ENCODE measurements at regions not wholly inside any gene's neighbourhood (a gene's known extent, or its start where the extent isn't known, plus 50 kb on each side); places are given as distances from the start of the nearest gene placed in this dataset.

DNA sequence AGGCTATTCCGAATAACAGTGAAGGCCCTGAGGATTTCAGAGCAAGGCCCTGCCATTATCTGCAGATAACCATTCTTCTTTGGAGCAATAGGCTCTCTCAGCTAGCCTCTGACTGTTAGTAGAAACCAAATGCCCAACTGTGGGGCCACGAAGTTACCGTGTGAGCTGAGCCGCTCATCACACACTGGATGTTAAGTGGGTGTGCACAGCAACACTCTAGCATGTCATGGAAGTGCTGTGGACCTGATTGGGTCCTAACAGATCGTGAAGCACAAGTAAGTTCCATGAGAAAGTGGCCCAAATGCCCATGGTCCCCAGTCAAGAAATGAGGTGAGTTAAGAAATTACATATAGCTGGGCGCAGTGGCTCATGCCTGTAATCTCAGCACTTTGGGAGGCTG is 190.4 kb downstream of the ALG10 start:
- TF ChIP-seq, protein P1, sequence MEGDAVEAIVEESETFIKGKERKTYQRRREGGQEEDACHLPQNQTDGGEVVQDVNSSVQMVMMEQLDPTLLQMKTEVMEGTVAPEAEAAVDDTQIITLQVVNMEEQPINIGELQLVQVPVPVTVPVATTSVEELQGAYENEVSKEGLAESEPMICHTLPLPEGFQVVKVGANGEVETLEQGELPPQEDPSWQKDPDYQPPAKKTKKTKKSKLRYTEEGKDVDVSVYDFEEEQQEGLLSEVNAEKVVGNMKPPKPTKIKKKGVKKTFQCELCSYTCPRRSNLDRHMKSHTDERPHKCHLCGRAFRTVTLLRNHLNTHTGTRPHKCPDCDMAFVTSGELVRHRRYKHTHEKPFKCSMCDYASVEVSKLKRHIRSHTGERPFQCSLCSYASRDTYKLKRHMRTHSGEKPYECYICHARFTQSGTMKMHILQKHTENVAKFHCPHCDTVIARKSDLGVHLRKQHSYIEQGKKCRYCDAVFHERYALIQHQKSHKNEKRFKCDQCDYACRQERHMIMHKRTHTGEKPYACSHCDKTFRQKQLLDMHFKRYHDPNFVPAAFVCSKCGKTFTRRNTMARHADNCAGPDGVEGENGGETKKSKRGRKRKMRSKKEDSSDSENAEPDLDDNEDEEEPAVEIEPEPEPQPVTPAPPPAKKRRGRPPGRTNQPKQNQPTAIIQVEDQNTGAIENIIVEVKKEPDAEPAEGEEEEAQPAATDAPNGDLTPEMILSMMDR (IDR thresholded peaks at IDR 0.05; ENCODE audit: low read depth, low read length, missing control alignments) = no peak
- H3K4me3 ChIP-seq (ENCODE audit: low read depth, low read length) = no peak overlapping the region
- no peak for DNase-seq (ENCODE audit: low read depth)

DNA sequence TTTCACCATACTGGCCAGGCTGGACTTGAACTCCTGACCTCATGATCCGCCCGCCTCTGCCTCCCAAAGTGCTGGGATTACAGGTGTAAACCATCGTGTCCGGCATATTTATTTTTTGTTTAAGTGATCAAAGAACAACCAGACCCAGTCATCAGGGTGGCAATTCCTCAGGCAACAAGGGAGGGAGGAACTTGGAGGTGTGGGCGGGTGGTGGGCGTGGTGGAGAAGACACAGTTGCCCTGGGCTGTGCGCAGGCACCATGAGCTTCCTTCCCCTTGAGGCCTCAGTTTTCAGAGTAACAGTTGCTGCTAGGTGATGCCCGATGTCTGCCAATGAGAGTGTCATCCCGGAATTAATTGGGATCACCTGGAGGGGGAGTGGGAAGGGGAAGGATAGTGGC is 191.7 kb downstream of the ALG10 start:
- TF ChIP-seq, protein P1 (IDR thresholded peaks at IDR 0.05; ENCODE audit: low read depth, low read length, missing control alignments) = no peak
- no peak for DNase-seq (ENCODE audit: low read depth)
- no peak overlapping the region for H3K4me3 ChIP-seq (ENCODE audit: low read depth, low read length)

DNA sequence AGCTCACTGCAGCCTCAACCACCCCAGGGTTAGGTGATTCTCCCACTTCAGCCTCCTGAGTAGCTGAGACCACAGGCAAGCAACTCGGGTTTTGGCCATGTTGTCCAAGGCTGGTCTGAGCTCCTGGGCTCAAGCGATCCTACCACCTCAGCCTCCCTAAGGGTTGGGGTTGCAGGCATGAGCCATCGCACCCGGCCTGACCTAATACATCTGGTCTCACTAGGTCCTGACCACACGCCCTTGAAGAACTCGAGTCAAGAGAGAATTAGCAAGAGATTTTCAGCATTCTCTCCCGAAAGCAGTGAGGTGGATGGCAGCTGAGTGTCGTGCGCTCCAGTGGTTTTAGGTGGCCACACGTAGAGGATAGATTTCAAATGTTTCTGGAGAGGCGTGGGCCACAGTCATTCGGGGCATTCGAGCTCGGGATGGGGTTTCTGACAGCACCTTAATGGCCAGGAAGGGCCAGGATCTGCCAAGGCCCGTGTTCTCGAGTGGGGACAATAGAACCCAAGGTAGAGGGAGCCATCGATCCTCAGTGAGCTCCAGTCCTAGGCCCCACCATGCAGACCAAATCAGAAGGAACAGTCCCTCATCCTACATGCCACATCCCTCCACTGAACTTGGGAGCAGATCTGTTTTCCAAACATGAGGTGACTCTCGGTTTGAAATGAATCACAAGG is 193.1 kb downstream of the ALG10 start:
- H3K4me3 ChIP-seq (ENCODE audit: low read depth, low read length) = no peak overlapping the region
- DNase-seq (ENCODE audit: low read depth) = no peak
- TF ChIP-seq, protein P1 (IDR thresholded peaks at IDR 0.05; ENCODE audit: low read depth, low read length, missing control alignments) = no peak

DNA sequence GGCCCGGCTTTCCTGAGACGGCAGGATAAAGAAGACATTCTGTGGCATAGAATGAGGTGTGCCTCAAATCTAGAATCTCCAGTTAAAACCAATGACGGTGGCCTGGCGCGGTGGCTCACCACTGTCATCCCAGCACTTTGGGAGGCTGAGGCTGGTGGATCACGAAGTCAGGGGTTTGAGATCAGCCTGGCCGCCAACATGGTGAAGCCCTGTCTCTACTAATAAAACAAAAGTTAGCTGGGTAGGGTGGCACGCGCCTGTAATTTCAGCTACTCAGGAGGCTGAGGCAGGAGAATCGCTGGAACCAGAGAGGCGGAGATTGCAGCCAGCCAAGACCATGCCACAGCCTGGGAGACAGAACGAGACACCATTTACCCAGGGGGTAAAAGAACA is 193.6 kb downstream of the ALG10 start:
- TF ChIP-seq, protein P1 (IDR thresholded peaks at IDR 0.05; ENCODE audit: low read depth, low read length, missing control alignments) = no peak
- no peak overlapping the region for H3K4me3 ChIP-seq (ENCODE audit: low read depth, low read length)
- no peak for DNase-seq (ENCODE audit: low read depth)

DNA sequence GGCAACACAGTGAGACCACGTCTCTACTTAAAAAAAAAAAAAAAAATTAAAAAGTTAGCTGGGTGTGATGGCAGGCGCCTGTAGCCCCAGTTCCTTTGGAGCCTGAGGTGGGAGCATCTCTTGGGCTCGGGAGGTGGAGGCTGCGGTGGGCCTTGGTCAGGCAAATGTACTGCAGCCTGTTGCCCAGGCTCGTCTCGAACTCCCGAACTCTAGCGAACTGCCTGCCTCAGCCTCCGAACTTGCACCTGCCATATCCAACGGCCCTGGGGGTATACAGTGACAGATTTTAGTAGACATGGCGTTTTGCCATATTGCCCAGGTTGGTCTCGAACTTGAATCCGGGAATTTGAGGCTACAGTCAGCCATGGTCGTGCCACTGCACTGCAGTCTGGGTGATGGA is 195.4 kb downstream of the ALG10 start:
- TF ChIP-seq, protein P1 (IDR thresholded peaks at IDR 0.05; ENCODE audit: low read depth, low read length, missing control alignments) = no peak
- DNase-seq (ENCODE audit: low read depth) = no peak
- no peak overlapping the region for H3K4me3 ChIP-seq (ENCODE audit: low read depth, low read length)

DNA sequence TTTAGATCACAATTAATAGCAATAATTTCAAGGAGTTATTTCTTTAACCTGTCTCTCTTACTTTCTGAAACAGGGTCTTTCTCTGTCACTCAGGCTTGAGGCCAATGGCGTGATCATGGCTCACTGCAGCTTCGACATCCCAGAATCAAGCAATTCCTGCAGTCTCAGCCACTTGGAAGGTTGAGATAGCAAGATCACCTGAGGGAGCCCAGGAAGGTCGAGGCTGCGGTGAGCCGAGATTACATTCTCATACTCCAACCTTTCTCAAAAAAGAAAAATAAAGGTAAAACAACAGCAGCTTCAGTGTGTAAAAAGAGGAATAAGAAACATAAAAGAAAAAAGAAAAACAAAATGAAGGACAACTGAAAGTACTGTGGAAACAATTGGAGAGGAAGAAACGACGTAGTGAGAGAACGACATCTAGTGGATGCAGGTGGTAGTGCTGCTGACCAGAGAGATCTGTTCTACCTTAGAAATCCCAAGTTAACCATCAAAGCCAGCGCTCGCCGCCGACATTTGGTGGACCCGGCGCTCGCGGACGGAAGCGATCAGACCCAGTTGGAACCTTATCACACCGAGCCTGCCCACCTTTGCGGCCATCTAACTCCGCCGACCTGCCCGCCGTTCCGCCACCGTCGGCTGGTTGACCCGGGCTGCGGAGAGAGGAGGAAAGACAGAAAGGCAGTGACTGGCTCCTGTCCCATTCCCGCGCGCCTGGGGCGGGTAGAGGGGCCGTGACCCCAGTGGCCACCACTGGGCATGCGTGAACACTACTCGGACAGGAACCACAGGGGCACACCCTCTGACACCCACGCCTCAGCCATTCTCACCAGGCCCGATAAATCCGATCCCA is 196.1 kb downstream of the ALG10 start:
- TF ChIP-seq, protein P1 (IDR thresholded peaks at IDR 0.05; ENCODE audit: low read depth, low read length, missing control alignments) = peak; percentile 96
- H3K4me3 ChIP-seq (ENCODE audit: low read depth, low read length) = no peak overlapping the region
- peak; percentile 25 for DNase-seq (ENCODE audit: low read depth)
